Daoy (cell line): ENCODE measurements at regions not wholly inside any gene's neighbourhood (a gene's known extent, or its start where the extent isn't known, plus 50 kb on each side); places are given as distances from the start of the nearest gene placed in this dataset.
A peak's percentile ranks its signal among the peaks of the same experiment; 100 is the strongest.

ENCODE experiments used
- DNase-seq: peaks from one replicate; pipeline ENCODE4 v3.0.0-alpha.2; 2015; ENCODE audit warnings: low read depth

- no peak for DNase-seq
These were observed 309.2 kb downstream of the FAT3 start for GRCh38 chr11:92533657-92534335.

GRCh38 chr11:92536883-92537282 is 312.3 kb downstream of the FAT3 start:
- DNase-seq, result no peak

GRCh38 chr11:92540096-92540495 is 315.5 kb downstream of the FAT3 start:
- DNase-seq, result no peak

- DNase-seq, result no peak
These were observed 321.4 kb downstream of the FAT3 start for GRCh38 chr11:92545906-92546471.

GRCh38 chr11:92546603-92547002 is 322.0 kb downstream of the FAT3 start:
- DNase-seq, result no peak

- no peak for DNase-seq
These were observed 325.8 kb downstream of the FAT3 start for GRCh38 chr11:92550411-92550810.

GRCh38 chr11:92550871-92551270 is 326.3 kb downstream of the FAT3 start:
- DNase-seq, result no peak

- no peak for DNase-seq
These were observed 328.3 kb downstream of the FAT3 start for GRCh38 chr11:92552942-92553341.

- no peak for DNase-seq
These were observed 330.1 kb downstream of the FAT3 start for GRCh38 chr11:92554688-92555087.

- peak; percentile 8 for DNase-seq
These were observed 331.8 kb downstream of the FAT3 start for GRCh38 chr11:92556431-92556830.

- peak; percentile 8 for DNase-seq
These were observed 333.3 kb downstream of the FAT3 start for GRCh38 chr11:92557879-92558278.

GRCh38 chr11:92558323-92558722 is 333.7 kb downstream of the FAT3 start:
- no peak for DNase-seq

- no peak for DNase-seq
These were observed 345.1 kb downstream of the FAT3 start for GRCh38 chr11:92569726-92570125.

GRCh38 chr11:92572559-92572958 is 347.9 kb downstream of the FAT3 start:
- DNase-seq, result no peak

- DNase-seq, result no peak
These were observed 351.7 kb downstream of the FAT3 start for GRCh38 chr11:92576315-92576714.

- no peak for DNase-seq
These were observed 356.3 kb downstream of the FAT3 start for GRCh38 chr11:92580908-92581307.

GRCh38 chr11:92588393-92588792 is 363.8 kb downstream of the FAT3 start:
- no peak for DNase-seq

- DNase-seq, result no peak
These were observed 364.9 kb downstream of the FAT3 start for GRCh38 chr11:92589512-92589911.

GRCh38 chr11:92591521-92591920 is 366.9 kb downstream of the FAT3 start:
- no peak for DNase-seq

- no peak for DNase-seq
These were observed 369.6 kb downstream of the FAT3 start for GRCh38 chr11:92594251-92594650.

- DNase-seq, result no peak
These were observed 370.4 kb downstream of the FAT3 start for GRCh38 chr11:92595052-92595451.

GRCh38 chr11:92596596-92597317 is 372.1 kb downstream of the FAT3 start:
- peak; percentile 4 for DNase-seq

- no peak for DNase-seq
These were observed 368.4 kb upstream of the MTNR1B start for GRCh38 chr11:92601048-92601447.
